HFF-Myc (cell line): ENCODE measurements at regions not wholly inside any gene's neighbourhood (a gene's known extent, or its start where the extent isn't known, plus 50 kb on each side); places are given as distances from the start of the nearest gene placed in this dataset.
"Not testable (repeated sequence)": the region's sequence is repeated elsewhere in the genome, so short reads cannot be mapped to it uniquely, and the experiment has no call there.

ENCODE experiments used
- DNase-seq: peaks from one replicate; pipeline ENCODE4 v3.0.0-alpha.2; 2011; ENCODE audit warnings: low read depth; ENCODE audit errors: extremely low read depth
- H3K4me3 ChIP-seq: replicated peaks from 2 replicates; pipeline ENCODE4 v1.5.1; 2011; ENCODE audit warnings: low read depth, mild to moderate bottlenecking, control low read depth, low read length
- TF ChIP-seq, protein P1 (sequence below): IDR thresholded peaks from 2 replicates; pipeline ENCODE4 v1.5.1; 2012; ENCODE audit warnings: mild to moderate bottlenecking, low read depth, low read length, control low read depth; ENCODE audit errors: missing control alignments

DNA sequence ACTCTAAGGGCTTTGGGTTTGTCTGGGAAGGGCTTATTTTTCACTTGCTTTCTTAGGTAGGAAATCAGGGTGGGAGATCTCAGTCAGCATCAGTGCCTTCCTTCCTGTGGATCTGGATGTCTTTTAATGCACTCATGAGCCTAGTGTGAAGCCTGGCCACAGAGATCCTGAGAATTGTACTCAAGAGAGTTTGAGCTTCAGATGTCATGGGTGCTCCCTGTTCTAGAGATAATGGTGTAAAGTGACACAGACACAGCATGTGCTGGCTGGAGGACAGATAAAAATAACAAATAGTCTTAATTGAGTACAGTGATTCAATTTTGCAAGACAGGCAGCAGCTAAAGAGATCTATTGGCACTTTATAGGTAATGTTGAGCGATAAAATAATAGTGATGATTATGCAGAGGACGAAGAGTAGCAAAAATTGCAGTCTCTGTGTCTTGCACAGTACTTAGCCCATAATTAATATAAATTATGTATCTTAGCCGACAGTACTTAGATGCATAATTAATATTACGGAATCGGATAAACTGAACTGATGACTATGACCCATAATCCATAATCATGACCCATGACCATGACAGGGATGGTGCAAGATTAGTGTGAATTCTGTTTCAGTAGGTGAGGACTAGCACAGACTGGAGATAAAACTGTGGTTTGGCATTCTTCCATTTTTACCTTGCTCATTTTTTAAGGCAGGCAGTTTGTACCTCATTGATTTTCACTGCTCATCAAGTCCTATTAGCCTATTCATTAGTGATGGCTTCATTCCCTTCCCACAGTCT, 408.7 kb upstream of the PIK3R1 start:
- no peak overlapping the region for H3K4me3 ChIP-seq
- TF ChIP-seq, protein P1, sequence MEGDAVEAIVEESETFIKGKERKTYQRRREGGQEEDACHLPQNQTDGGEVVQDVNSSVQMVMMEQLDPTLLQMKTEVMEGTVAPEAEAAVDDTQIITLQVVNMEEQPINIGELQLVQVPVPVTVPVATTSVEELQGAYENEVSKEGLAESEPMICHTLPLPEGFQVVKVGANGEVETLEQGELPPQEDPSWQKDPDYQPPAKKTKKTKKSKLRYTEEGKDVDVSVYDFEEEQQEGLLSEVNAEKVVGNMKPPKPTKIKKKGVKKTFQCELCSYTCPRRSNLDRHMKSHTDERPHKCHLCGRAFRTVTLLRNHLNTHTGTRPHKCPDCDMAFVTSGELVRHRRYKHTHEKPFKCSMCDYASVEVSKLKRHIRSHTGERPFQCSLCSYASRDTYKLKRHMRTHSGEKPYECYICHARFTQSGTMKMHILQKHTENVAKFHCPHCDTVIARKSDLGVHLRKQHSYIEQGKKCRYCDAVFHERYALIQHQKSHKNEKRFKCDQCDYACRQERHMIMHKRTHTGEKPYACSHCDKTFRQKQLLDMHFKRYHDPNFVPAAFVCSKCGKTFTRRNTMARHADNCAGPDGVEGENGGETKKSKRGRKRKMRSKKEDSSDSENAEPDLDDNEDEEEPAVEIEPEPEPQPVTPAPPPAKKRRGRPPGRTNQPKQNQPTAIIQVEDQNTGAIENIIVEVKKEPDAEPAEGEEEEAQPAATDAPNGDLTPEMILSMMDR = no peak
- no peak for DNase-seq

DNA sequence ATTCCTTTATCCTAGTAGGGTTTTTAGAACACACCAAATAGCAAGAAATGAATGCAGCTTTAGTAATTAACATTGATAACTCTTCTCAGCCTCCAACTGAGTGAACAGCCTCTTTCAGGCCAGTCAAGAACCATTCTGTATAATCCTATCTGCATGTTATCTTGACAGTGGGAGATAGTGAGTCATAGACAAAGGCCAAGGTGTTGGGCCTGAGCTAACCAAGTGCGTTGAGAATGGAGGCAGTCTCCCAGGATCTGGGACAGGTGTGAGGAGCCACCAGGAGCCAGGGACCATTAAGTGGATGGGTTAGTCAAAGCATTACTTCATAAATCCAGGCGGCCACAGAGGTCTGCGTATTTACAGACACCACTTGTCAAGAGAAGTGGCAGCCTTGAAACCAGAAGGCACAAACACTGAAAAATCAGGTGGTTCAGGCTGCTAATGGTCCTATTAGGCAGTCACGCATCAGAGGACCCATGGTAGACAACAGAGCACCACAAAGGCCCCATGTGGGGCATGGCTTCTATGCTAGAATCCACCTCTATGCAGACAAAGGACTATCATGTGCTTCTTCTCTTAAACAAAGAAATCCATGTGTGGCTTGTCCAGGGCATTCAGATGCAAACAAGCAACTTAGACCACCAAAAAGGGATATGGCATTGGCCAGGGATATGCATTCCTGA, 409.7 kb upstream of the PIK3R1 start:
- no peak overlapping the region for H3K4me3 ChIP-seq
- TF ChIP-seq, protein P1 = no peak
- DNase-seq = no peak

DNA sequence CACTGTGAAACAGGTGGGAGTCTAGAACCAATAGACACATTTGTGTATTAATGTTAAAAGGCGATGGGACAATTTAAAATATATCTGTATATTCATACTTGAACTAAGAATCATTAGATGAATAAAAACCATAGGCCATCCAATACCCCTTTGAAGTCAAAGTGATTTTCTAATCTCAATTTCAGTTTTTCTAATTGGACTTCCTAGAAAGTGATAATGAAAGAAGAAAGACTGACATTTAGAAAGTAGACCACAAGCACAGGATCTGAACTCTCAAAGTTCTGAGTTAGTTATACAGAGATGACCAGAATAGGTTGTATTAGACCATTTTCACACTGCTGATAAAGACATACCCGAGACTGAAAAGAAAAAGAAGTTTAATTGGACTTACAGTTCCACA, 412.8 kb upstream of the PIK3R1 start:
- no peak for DNase-seq
- TF ChIP-seq, protein P1 = no peak

DNA sequence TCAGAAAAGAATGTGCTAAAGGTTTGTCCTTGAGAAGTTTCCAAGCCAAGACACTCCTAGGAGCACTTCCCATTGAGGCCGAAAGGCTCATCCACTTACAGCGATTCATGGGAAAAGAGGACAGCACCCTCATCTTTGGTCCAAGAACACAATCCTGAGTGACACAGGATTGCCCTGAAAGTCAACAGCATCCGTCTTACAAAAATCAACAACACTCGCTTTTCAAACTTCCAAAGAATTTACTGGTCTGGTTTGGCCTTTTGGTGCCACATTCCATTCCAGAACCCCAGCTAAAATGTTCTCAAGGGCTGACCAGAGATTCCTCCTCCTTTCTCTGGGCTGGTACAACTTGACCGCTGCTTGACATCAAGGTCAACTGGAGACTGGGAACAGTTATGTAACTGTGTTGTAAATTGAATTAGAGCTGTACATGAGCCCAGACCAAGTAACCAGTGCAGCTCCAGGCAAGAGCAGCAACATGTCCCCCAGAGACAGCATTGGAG, 415.8 kb upstream of the PIK3R1 start:
- TF ChIP-seq, protein P1 = no peak
- DNase-seq = no peak
- no peak overlapping the region for H3K4me3 ChIP-seq

More for the DNA sequence above, 412.8 kb upstream of the PIK3R1 start:
- no peak overlapping the region for H3K4me3 ChIP-seq

DNA sequence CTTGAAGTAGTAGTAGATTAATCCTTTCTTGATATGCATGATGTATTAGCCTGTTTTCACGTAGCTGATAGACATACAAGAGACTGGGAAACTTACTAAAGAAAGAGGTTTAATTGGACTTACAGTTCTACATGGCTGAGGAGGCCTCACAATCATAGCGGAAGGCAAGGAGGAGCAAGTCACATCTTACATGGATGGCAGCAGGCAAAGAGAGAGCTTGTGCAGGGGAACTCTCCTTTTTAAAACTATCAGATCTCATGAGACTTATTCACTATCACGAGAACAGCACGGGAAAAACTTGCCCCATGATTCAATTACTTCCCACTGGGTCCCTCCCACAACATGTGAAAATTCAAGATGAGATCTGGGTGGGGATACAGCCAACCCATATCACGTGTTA, 417.1 kb upstream of the PIK3R1 start:
- H3K4me3 ChIP-seq, DNase-seq: not testable (repeated sequence)

DNA sequence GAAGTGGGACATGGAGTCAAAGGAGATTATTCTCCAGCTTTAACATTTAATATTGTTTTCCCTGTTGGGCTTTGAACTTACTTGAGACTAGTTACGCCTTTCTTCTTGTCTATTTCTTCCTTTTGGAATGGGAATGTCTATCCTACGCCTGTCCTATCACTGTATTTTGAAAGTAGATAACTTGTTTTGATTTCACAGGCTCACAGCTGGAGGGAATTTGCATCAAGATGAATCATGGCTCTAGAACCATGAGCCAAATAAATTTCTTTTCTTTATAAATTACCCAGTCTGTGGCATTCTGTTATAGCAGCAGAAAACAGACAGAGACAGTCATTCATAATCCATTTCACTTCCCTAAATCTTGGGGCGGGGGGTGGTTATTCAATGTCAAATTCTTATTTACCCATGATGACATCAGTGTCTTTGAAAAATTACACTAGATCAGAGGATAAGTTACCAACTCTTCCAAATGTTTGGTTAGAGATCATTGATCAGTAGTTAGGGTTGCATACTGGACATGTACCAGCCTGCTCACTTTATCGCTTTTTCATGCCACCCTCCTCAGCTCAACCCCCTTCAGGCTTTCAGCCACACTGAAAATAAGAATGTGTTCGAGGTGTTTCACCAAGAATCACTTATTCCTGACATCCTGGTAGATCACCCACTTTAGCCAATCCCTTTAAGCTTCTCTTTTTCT, 419.6 kb upstream of the PIK3R1 start:
- no peak for DNase-seq
- TF ChIP-seq, protein P1 = no peak
- H3K4me3 ChIP-seq = no peak overlapping the region

DNA sequence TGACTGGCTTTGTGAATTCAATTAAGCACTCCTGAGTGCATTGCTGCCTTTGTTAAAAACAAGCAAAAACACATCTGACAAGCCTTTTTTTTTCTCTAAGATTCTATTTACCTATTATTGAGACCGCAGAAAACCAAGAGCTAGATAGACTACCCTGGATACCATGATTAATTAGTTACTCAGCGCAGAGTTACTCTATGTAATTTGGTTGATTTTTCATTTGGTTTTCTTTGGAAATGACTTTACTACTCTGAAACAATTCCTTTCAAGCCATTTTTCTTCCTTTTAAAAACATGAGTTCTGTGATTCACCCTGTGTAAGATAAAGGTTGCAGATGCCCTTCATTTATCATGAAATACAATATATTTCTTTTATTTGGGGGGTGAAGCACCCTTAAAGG, 421.6 kb upstream of the PIK3R1 start:
- no peak for DNase-seq
- TF ChIP-seq, protein P1 = no peak
- no peak overlapping the region for H3K4me3 ChIP-seq
